ENCODE measurements at regions not wholly inside any gene's neighbourhood (a gene's known extent, or its start where the extent isn't known, plus 50 kb on each side); places are given as distances from the start of the nearest gene placed in this dataset.
"Not testable (repeated sequence)": the region's sequence is repeated elsewhere in the genome, so short reads cannot be mapped to it uniquely, and the experiment has no call there.

DNA sequence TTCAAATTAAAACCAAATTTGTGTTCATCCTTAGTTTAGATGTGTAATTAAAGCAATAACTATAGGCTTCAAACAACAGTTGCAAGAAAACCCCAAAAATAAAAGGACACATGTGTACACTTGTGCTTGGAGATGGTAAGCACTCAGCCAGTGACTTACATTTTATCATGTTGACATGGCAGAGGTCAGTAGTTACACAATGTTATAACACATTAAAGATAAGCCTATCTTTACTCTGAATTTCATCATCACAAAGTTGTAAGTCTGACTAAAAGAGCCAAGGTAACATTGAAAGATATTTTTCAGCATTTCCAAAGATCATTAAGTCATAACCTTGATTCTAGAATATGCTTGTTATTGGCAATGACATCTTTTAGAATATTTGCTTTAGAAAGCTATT, 98.5 kb upstream of the PNPLA4 start:
- DNase-seq (no peak), ATAC-seq (no peak)

DNA sequence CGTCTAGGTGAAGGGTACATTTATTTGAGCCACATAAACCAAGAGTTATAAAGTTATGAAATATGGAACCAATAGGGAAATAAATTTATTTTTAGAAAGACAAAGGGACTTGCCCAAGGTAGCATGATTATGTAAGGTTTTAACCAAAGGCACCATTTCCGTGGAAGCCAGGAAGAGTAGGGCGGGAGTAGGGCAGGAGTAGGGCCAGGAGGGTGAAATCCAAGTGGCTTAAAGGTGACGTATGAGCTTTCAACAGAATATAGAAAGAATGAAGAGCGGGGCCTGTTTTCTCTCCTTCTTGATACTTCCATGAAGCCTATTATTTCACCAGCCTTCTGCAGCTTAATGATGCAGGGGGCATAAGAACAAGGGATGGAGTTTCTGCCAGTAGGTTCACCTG, 91.7 kb upstream of the PNPLA4 start:
- ATAC-seq (no peak), DNase-seq (no peak)

DNA sequence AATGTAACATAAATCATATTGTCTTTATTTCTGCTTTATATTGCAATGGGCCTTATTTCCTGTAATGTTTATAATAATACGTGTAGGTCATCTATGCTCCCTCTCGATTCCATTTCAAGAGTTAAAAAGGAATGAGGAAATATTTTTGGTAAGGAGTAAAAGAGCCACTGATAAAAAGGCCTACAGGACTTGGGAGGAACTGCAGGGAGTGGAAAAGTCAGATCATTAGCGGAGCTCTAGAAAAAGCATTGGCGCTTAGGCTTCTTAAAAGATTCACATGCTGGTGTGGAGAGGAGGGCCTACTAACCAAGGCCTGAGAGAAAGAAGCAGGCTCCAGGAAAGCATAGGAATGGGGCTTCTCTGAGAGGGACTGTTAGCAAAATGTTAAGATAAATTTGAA, 82.9 kb upstream of the PNPLA4 start:
- ATAC-seq (no peak), DNase-seq (no peak)

DNA sequence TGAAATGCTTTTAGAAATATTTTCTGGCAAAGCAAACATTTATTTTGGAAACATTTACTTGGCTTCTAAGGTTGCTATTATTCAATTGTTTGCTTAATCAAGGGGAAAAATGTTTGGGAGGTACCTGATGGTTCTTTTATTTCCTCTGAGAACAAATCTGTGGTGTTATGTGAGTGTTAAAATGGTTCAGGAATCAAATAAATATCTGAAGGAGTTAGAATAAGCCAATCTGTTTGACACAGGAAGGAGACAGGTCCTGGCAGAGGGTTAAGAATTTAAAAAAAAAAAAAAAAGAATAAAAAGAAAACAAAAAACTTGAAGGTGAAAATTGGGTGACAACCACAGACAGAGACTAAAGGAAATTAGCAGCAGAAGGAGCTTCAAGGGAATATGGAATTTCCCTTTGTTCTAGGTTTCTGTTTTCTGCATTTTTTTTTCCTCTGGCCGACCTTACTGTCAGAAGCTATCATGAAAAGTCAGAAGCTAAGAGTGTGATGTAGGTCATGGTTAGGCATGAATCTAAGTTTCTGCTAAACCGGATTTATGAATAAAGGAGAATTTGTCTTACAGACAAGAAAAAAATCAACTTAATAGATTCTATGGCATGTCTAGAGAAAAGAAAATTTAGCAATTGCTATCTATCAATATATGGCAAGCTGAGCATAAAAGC, 78.6 kb upstream of the PNPLA4 start:
- ATAC-seq, result no peak
- no peak for DNase-seq

DNA sequence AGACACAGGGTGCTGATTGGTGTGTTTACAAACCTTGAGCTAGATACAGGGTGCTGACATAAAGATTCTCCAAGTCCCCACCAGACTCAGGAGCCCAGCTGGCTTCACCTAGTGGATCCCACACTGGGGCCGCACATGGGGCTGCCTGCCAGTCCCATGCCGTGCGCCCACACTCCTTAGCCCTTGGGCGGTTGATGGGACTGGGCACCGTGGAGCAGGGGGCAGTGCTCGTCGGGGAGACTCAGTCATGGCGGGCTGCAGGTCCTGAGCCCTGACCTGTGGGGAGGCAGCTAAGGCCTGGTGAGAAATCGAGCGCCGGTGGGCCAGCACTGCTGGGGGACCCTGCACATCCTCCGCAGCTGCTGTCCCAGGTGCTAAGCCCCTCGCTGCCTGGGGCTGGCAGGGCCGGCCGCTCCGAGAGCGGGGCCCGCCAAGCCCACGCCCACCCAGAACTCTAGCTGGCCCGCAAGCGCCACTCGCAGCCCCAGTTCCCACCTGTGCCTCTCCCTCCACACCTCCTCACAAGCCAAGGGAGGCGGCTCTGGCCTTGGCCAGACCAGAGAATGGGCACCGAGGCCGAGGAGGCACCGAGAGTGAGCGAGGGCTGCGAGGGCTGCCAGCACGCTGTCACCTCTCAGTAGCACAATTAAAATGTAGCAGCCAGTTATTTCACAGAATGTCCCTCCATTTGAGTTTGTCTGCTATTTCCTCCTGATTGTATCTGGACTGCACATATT, 76.1 kb upstream of the PNPLA4 start:
- ATAC-seq, result no peak
- DNase-seq, result no peak

DNA sequence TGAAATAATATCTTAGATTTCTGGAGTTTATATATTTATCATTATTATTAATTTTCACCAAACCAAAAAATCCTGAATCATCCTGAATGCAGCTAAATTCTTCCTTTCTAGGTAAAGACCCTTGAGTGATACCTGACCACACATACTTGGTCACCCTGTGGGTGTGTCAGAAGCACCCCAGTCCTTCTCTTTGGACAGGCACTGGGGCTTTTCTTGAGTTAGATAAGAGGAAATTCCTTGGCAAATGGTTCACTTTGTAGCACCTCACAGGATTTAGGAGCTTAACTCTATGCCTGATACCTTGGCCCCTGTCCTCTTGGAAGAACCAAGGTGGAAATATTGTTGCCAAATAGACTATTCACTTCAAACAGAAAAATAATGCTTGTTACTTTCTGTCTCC, 69.6 kb upstream of the PNPLA4 start:
- ATAC-seq (no peak), DNase-seq (no peak)

DNA sequence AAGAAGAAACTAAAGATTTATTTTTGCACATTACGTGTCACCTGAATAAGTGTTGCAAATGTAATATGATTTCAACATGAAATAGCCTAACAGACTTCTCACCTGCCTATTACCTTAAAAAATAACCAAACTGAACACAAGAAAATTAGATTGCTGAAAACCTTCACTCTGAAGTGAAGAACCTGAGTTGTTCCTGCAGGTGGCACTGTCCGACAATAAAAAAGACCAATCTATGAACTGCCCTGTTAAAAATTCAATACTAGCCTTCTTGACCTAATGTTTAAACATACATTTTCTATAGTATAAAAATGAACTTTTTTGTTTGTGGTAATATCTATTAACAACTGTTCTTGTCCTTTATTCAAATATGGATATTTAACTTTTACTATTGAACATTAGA, 69.2 kb upstream of the PNPLA4 start:
- ATAC-seq (no peak), DNase-seq (peak; percentile 13)

DNA sequence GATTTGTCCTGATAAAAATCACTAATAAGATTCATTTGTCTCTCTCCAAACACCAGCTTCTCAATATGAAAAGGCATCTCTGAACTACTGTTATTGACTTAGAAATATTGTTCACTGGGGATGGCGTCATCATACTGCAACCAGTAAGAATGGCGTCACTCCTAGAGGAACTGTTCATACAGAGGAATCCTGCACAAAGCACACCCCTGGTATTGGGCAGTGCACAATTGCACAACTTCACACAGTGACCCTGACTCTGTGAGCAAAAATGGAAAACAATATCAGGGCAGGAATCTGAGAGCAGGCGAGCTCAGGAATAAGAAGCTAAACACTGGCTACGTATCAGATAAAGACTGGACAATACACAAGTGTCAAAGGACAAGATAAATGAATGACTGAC, 66.7 kb upstream of the PNPLA4 start:
- no peak for DNase-seq
- ATAC-seq, result no peak

DNA sequence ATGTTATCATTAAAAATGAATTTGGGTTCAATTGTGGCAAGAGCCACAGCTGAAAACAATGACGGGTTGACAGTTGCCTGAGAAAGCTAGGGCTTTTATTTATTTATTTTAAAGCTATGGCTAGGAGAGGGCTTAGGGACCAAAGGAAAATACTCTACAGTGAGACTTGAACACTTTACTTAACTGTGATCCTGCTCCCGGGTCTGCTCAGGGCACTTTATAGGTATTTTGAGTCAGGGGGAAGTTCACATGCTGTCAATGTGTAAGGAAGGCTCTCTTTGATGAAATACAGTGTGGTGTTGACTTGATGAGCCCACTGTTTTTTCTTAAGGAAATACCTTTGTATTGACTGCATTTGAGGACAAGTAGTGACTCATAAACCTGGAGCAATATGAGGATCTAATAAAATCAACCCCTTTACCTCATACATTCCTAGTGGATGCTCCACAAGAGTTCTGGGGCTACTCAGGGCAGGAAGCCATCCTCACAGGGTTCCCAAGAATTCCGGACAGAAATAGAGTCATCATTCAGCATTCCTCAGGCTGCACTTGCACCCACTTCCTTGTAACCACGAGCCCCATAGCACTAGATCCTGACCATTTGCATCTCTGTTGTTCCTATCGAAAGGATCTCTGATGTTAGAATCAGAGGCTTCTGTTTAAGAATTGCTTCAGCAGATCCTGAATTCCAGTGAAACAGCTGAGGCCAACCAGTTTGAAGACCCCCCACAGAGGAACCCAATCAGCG, 61.0 kb upstream of the PNPLA4 start:
- ATAC-seq, DNase-seq: not testable (repeated sequence)

DNA sequence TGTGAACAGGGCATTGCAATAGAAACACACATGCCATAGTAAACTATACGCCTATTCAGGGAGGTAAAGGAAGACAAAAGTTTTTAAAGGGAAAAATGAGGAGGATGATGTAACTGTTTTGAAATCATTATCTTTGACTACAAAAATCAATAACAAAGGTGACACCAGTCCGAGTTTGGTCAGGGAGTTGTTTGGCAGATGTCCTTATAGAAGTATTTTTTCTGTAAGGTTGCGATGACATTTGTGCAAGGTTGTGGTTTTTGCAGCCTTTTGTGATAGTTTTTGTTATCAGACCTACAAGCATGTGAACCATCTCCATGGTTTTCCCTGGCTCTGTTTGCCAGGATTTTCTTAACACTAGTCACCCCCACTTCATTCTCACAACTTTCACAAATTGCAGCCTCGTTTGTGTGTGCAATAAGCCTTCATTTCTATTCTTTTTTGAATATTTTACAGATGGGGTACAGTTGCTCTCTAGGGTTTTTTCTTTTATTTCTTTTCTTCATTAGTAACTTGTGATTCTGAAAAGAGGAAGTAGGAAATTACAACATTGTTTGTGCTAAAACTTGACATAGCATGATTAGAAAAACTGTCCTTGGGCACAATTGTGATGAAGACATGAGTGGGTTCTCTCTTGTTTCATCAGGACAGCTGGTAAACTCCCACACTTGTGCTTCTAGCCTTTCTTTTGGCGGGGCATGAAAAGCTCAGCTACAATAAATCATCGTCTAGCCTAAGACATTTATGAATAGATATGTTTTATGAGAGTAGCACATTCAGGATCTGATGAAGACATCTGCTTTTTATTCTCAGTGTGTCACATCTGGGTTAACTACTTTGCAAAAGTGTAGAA, 60.2 kb upstream of the PNPLA4 start:
- no peak for DNase-seq
- no peak for ATAC-seq

DNA sequence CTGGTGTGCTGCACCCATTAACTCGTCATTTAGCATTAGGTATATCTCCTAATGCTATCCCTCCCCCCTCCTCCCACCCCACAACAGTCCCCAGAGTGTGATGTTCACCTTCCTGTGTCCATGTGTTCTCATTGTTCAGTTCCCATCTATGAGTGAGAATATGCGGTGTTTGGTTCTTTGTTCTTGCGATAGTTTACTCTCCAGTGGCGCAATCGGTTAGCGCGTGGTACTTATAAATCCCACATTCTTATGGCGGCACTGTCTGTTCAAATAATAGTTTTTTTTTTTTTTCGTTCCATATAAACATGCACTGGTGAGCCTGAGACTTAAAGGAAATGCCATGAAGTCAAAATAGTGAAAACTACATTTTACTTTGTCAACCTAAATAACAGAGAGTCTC, 59.5 kb upstream of the PNPLA4 start:
- DNase-seq, ATAC-seq: not testable (repeated sequence)

DNA sequence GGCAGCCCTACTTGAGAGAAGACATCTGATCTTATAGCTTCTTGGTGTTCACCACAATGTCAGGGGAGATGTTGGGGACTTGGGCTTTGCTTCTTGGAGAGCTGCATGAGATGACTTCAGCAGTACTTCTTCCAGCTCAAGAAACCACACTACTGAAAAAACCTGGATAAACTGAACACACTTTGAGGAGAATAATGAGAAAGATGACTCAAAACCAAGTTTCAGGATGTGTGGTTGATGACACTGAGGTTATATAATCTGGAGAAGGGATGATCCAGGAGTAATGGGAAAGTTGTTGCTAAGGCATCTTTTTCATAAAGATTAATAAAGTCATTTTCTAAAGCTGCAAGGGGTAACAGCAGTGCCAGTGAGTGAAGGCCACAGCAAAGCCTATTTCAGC, 58.4 kb upstream of the PNPLA4 start:
- no peak for ATAC-seq
- no peak for DNase-seq

DNA sequence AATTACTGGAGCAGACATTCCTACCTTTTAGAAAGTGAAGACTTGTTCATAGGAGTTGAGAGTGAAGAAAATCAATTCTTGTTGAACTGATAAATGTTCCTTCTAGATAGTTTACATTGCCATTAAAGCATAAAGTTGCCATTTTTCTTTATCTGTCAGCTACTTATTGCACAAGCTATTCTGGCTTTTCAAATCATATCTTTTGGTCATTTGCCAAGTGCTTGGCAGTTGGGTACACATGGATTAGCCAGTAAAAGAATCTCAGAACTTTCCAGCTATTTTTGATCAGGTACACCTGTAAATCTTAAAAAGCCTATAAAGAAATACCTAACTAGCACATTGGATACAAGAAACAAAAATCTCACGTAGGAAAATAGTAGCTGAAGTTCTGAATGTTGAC, 56.4 kb upstream of the PNPLA4 start:
- ATAC-seq, result no peak

More for the DNA sequence above, 56.4 kb upstream of the PNPLA4 start:
- no peak for DNase-seq

All from stimulated activated naive CD8-positive, alpha-beta T cell treated with anti-CD3 and anti-CD28 coated beads, Interleukin-15, Interleukin-2, amounts not matched to agents 100 U/mL and 50 U/mL, for 24 hours (primary cell).